A549 (cell line): ENCODE measurements at regions not wholly inside any gene's neighbourhood (a gene's known extent, or its start where the extent isn't known, plus 50 kb on each side); places are given as distances from the start of the nearest gene placed in this dataset.
A peak's percentile ranks its signal among the peaks of the same experiment; 100 is the strongest.

Experiments
- ATAC-seq, 2 experiments: fragments of 200-7000 bp in 1 of 2; fragments of >200 bp in 1 of 2; cut with Nextera tagmentation in 1 of 2; cut with Tn5 transposase in 1 of 2; 3 replicates each; pipeline versions ENCODE4 v1.8.0 to v1.9.1; 2018 to 2020; ENCODE audit warnings: mild to moderate bottlenecking in 1 of 2, moderate library complexity in 1 of 2
- CTCF ChIA-PET: fragments of 300-600 bp; sonication (Branson Sonifier 250); formaldehyde crosslinking; extraction: SDS; loops from one replicate; lab custom pipeline; 2021; ENCODE audit warnings: antibody characterized with exemption, inconsistent platforms; lab: Yijun Ruan, JAX
- POLR2A ChIA-PET: fragments of 350-600 bp; formaldehyde crosslinking; extraction: SDS; loops from one replicate; lab custom pipeline; 2021; ENCODE audit warnings: antibody characterized with exemption, inconsistent platforms; lab: Yijun Ruan, JAX
- DNase-seq, 2 experiments: peaks; one replicate each; pipeline versions ENCODE4 v3.0.0 to v3.0.0-alpha.2; 2011 to 2016; ENCODE audit warnings: low read depth in 1 of 2, low spot score in 1 of 2
- FAIRE-seq: peaks from 2 replicates; lab custom pipeline; 2011; peaks lifted over from hg19 to GRCh38; lab: Jason Lieb, UNC
- H3K27ac ChIP-seq, 2 experiments: fragments of >200 bp; sonication (Bioruptor Twin); formaldehyde crosslinking; 3 replicates each; pipeline ENCODE4 v1.5.1; 2016 to 2017
- H3K4me1 ChIP-seq: fragments of >200 bp; sonication (Bioruptor Twin); formaldehyde crosslinking; 3 replicates; pipeline ENCODE4 v1.6.1; 2016
- H3K4me2 ChIP-seq: fragments of >200 bp; sonication (Bioruptor Twin); formaldehyde crosslinking; 3 replicates; pipeline ENCODE4 v1.6.1; 2016
- H3K4me3 ChIP-seq: fragments of >200 bp; sonication (Bioruptor Twin); formaldehyde crosslinking; 3 replicates; pipeline ENCODE4 v1.5.1; 2016
- H3K9me3 ChIP-seq: fragments of >200 bp; sonication (Bioruptor Twin); formaldehyde crosslinking; 3 replicates; pipeline ENCODE4 v1.6.1; 2016
- ATOH8 ChIP-seq: fragments of 250-450 bp; sonication (Bioruptor Pico); IDR thresholded peaks from 2 replicates; pipeline ENCODE4 v1.5.0; 2020; ENCODE audit warnings: low read depth, mild to moderate bottlenecking, moderate library complexity
- CBX8 ChIP-seq: fragments of 200-600 bp; sonication (generic); IDR thresholded peaks from 2 replicates; pipeline ENCODE4 v1.6.1; 2016
- CEBPB ChIP-seq, 2 experiments: fragments of >200 bp in 1 of 2; sonication (Bioruptor Twin) in 1 of 2; formaldehyde crosslinking in 1 of 2; IDR thresholded peaks; 2 replicates each; pipeline ENCODE4 v1.6.1; 2012 to 2016
- CHD4 ChIP-seq: fragments of 200-600 bp; sonication (generic); IDR thresholded peaks from 2 replicates; pipeline ENCODE4 v1.6.1; 2016; ENCODE audit warnings: antibody characterized with exemption, mild to moderate bottlenecking, borderline replicate concordance
- E2F6 ChIP-seq: IDR thresholded peaks from 2 replicates; pipeline ENCODE4 v1.6.1; 2012; ENCODE audit warnings: low read depth, borderline replicate concordance
- EP300 ChIP-seq, 2 experiments: fragments of >200 bp; sonication (Bioruptor Twin); formaldehyde crosslinking; IDR thresholded peaks; 2 replicates in 1 of 2; 3 replicates in 1 of 2; pipeline ENCODE4 v1.6.1; 2016 to 2017
- FOSB ChIP-seq: fragments of 250-450 bp; sonication (Bioruptor Pico); IDR thresholded peaks from 2 replicates; pipeline ENCODE4 v1.5.0; 2020; ENCODE audit warnings: mild to moderate bottlenecking, moderate library complexity
- FOSL2 ChIP-seq, 2 experiments: fragments of 450-650 bp in 1 of 2; fragments of >200 bp in 1 of 2; sonication (Bioruptor Twin) in 1 of 2; formaldehyde crosslinking; IDR thresholded peaks; 2 replicates each; pipeline versions ENCODE4 v1.5.0 to v1.6.1; 2016 to 2020; ENCODE audit warnings: mild to moderate bottlenecking in 1 of 2, moderate library complexity in 1 of 2
- HES2 ChIP-seq: fragments of >200 bp; sonication (Bioruptor Twin); formaldehyde crosslinking; IDR thresholded peaks from 2 replicates; pipeline ENCODE4 v1.6.1; 2016
- HOXA7 ChIP-seq: fragments of 250-450 bp; sonication (Bioruptor Pico); IDR thresholded peaks from 2 replicates; pipeline ENCODE4 v1.5.0; 2020; ENCODE audit warnings: mild to moderate bottlenecking, moderate library complexity
- HOXB5 ChIP-seq: fragments of 250-450 bp; sonication (Bioruptor Pico); IDR thresholded peaks from 2 replicates; pipeline ENCODE4 v1.5.0; 2020; ENCODE audit warnings: mild to moderate bottlenecking, moderate library complexity
- JUN ChIP-seq, 2 experiments: fragments of >200 bp; sonication (Bioruptor Twin); formaldehyde crosslinking; IDR thresholded peaks; 2 replicates in 1 of 2; 3 replicates in 1 of 2; pipeline ENCODE4 v1.6.1; 2016 to 2017
- JUNB ChIP-seq: fragments of >200 bp; sonication (Bioruptor Twin); formaldehyde crosslinking; IDR thresholded peaks from 2 replicates; pipeline ENCODE4 v1.6.1; 2016
- KDM5A ChIP-seq: fragments of 200-600 bp; sonication (generic); IDR thresholded peaks from 2 replicates; pipeline ENCODE4 v1.6.1; 2016; ENCODE audit warnings: antibody characterized with exemption, mild to moderate bottlenecking
- MAFK ChIP-seq: fragments of 450-650 bp; IDR thresholded peaks from 2 replicates; pipeline ENCODE4 v1.6.1; 2014; ENCODE audit not compliant: partially characterized antibody
- MAZ ChIP-seq: fragments of 150-350 bp; IDR thresholded peaks from 2 replicates; pipeline ENCODE4 v1.6.1; 2014; ENCODE audit warnings: antibody characterized with exemption, low read depth, low read length, borderline replicate concordance
- PBX3 ChIP-seq: IDR thresholded peaks from 2 replicates; pipeline ENCODE4 v1.6.1; 2012
- POLR2A ChIP-seq: IDR thresholded peaks from 2 replicates; pipeline ENCODE4 v1.6.1; 2012; ENCODE audit warnings: mild to moderate bottlenecking, low read length
- POLR2AphosphoS2 ChIP-seq: conservative IDR thresholded peaks from 2 replicates; pipeline ENCODE4 v1.6.1; 2012; ENCODE audit warnings: low read length, improper control_type of control experiment, inconsistent platforms
- RARB ChIP-seq: fragments of 250-450 bp; sonication (Bioruptor Pico); IDR thresholded peaks from 2 replicates; pipeline ENCODE4 v1.8.0; 2021; ENCODE audit warnings: mild to moderate bottlenecking, moderate library complexity
- RCOR1 ChIP-seq: fragments of 150-350 bp; IDR thresholded peaks from 2 replicates; pipeline ENCODE4 v1.6.1; 2014; ENCODE audit warnings: antibody characterized with exemption, low read length, low read depth
- TFCP2L1 ChIP-seq: fragments of 250-450 bp; sonication (Bioruptor Pico); IDR thresholded peaks from 2 replicates; pipeline ENCODE4 v1.5.0; 2021; ENCODE audit warnings: mild to moderate bottlenecking
- TP53 ChIP-seq: fragments of 250-450 bp; sonication (Bioruptor Pico); IDR thresholded peaks from 2 replicates; pipeline ENCODE4 v1.5.0; 2021; ENCODE audit warnings: mild to moderate bottlenecking, moderate library complexity
- ZC3H11A ChIP-seq: fragments of 450-650 bp; IDR thresholded peaks from 2 replicates; pipeline ENCODE4 v1.6.1; 2014; ENCODE audit warnings: antibody characterized with exemption, mild to moderate bottlenecking
- ZFP36 ChIP-seq: fragments of 450-650 bp; IDR thresholded peaks from 2 replicates; pipeline ENCODE4 v1.6.1; 2014; ENCODE audit warnings: borderline replicate concordance; ENCODE audit not compliant: partially characterized antibody
- WGBS: methylation state at CpG from one replicate; pipeline ENCODE4 v1.1.6; 2017; ENCODE audit errors: missing lambda C conversion rate; 5-methylcytosine and 5-hydroxymethylcytosine counted together
- TF ChIP-seq, protein P1 (sequence below): IDR thresholded peaks from 2 replicates; pipeline ENCODE4 v1.6.1; 2012
- TF ChIP-seq, protein P2 (sequence below): fragments of >200 bp; sonication (Bioruptor Twin); formaldehyde crosslinking; IDR thresholded peaks from 3 replicates; pipeline ENCODE4 v1.5.1; 2016

- no peak overlapping the region for H3K4me3 ChIP-seq
- ChIA-PET CTCF (no interaction called here), POLR2A (no interaction called here)
- ATAC-seq = no peak
- H3K27ac ChIP-seq = no peak overlapping the region
- TF ChIP-seq FOSL2 (IDR thresholded peaks at IDR 0.05) (no peak), FOSL2 (CRISPR knock-in tag; IDR thresholded peaks at IDR 0.05) (0 out of 2 replicates have a peak, but pooled peaks have one; percentile 4), ZC3H11A (no peak)
- no peak for FAIRE-seq
- H3K9me3 ChIP-seq = peaks cover 7% of the 10 kb centered on the region; the same call in 2 of the 3 replicates
- no peak overlapping the region for H3K4me2 ChIP-seq
- H3K4me1 ChIP-seq = no peaks in the 10 kb centered on the region
- no peak for DNase-seq
Measured at GRCh38 chr12:90038289-90038688, 329.7 kb upstream of the ATP2B1 start.

DNA sequence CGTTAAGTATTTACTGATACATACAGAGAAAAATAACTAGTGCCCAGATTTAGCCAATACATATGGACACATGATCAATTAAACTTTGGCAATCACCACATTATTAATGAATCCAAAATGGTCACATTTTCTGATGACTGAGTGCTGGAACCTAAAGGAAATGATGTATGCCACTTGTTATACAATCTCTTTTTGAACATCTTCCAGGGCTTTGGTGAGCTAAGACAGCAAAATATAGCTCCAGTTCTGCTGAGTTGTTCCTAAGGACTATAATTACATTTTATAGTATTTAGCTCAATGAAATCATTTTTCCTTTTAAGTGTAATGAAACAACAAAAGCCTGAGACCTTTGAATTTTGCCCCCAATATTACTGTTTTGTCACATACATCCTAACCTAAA is 329.1 kb upstream of the ATP2B1 start:
- Histone ChIP-seq H3K9me3 (peaks cover 7% of the 10 kb centered on the region; the same call in 2 of the 3 replicates), H3K4me2 (no peak overlapping the region), H3K27ac (no peak overlapping the region), H3K4me3 (no peak overlapping the region), H3K4me1 (no peaks in the 10 kb centered on the region)
- ChIA-PET CTCF (no interaction called here), POLR2A (no interaction called here)
- 73% methylated on average over 1 of the region's 1 CpG for WGBS
- ATAC-seq = no peak
- FAIRE-seq = no peak
- DNase-seq = no peak
- TF ChIP-seq CEBPB (IDR thresholded peaks at IDR 0.05) (no peak), POLR2AphosphoS2 (no peak), ZC3H11A (no peak), HES2 (no peak), JUN (IDR thresholded peaks at IDR 0.05) (no peak), PBX3 (no peak), FOSL2 (IDR thresholded peaks at IDR 0.05) (no peak), FOSL2 (CRISPR knock-in tag; IDR thresholded peaks at IDR 0.05) (no peak), TP53 (no peak), E2F6 (no peak), CBX8 (no peak)
- TF ChIP-seq, protein P1, sequence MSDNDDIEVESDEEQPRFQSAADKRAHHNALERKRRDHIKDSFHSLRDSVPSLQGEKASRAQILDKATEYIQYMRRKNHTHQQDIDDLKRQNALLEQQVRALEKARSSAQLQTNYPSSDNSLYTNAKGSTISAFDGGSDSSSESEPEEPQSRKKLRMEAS = no peak

- ATAC-seq = no peak
- TF ChIP-seq TFCP2L1 (CRISPR knock-in tag) (no peak), MAFK (no peak), ATOH8 (no peak), ZFP36 (no peak), HOXB5 (CRISPR knock-in tag) (no peak), CEBPB (IDR thresholded peaks at IDR 0.05) (no peak), JUN (IDR thresholded peaks at IDR 0.05) (no peak), POLR2A (no peak), HES2 (no peak), RARB (no peak), EP300 (IDR thresholded peaks at IDR 0.05) (no peak), KDM5A (no peak), FOSB (CRISPR knock-in tag) (no peak), RCOR1 (no peak), HOXA7 (CRISPR knock-in tag) (no peak), PBX3 (no peak), JUNB (no peak), CHD4 (no peak), MAZ (no peak)
- TF ChIP-seq, protein P2, sequence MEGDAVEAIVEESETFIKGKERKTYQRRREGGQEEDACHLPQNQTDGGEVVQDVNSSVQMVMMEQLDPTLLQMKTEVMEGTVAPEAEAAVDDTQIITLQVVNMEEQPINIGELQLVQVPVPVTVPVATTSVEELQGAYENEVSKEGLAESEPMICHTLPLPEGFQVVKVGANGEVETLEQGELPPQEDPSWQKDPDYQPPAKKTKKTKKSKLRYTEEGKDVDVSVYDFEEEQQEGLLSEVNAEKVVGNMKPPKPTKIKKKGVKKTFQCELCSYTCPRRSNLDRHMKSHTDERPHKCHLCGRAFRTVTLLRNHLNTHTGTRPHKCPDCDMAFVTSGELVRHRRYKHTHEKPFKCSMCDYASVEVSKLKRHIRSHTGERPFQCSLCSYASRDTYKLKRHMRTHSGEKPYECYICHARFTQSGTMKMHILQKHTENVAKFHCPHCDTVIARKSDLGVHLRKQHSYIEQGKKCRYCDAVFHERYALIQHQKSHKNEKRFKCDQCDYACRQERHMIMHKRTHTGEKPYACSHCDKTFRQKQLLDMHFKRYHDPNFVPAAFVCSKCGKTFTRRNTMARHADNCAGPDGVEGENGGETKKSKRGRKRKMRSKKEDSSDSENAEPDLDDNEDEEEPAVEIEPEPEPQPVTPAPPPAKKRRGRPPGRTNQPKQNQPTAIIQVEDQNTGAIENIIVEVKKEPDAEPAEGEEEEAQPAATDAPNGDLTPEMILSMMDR = no peak
- DNase-seq = no peak
- Histone ChIP-seq H3K4me1 (no peaks in the 10 kb centered on the region), H3K9me3 (peaks cover 7% of the 10 kb centered on the region; the same call in 2 of the 3 replicates), H3K4me2 (no peak overlapping the region), H3K27ac (no peak overlapping the region), H3K4me3 (no peak overlapping the region)
- ChIA-PET POLR2A (no interaction called here), CTCF (interaction anchor here (1.7 kb wide), 1 partner anchor 327 kb away, joined by 3 read pairs; no protein-coding TSS in a partner anchor)
- FAIRE-seq = no peak
- WGBS = 42% methylated on average over 2 of the region's 2 CpGs
Measured at GRCh38 chr12:90036637-90037036, 328.0 kb upstream of the ATP2B1 start.
